ENCODE measurements at regions not wholly inside any gene's neighbourhood (a gene's known extent, or its start where the extent isn't known, plus 50 kb on each side); places are given as distances from the start of the nearest gene placed in this dataset.

DNA sequence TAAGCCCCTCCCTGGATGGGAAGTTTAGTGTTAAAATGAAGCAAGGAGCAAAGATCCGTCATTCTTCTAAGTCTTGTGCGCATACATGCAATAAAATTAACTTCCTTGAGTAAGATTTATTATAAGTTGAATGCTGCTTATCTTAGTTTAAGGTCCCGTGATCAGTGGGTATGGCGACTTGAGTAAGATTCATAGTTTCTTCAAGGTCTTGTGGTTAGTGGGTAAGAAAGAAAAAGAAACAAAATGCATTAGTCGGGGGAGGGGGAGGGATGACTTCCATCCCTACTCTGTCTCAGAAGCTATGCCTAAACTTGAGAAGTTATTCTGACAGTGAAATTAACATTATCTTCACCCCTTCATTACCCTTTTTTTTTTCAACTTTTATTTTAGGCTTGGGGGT lies 127.3 kb upstream of the MAGEB16 start:
- H3K27me3 ChIP-seq: no peaks in the 10 kb centered on the region
- no peak for DNase-seq (ENCODE audit: low spot score)
- TF ChIP-seq EZH2 (IDR thresholded peaks at IDR 0.05) (no peak), EZH2phosphoT487 (IDR thresholded peaks at IDR 0.05) (no peak), CTCF (IDR thresholded peaks at IDR 0.05) (no peak)
- peaks cover 4% of the 10 kb centered on the region for H3K9me3 ChIP-seq (ENCODE audit: low read depth)
- Mint-ChIP-seq H3K9me3 (peaks cover 7% of the 10 kb centered on the region), H3K36me3 (no peaks in the 10 kb centered on the region), H3K4me1 (no peaks in the 10 kb centered on the region), H3K4me3 (no peak overlapping the region), H3K27me3 (ENCODE audit: insufficient read depth, low read depth) (no peaks in the 10 kb centered on the region), H3K27ac (no peak overlapping the region)
- no peak overlapping the region for H3K9ac ChIP-seq
- no peaks in the 10 kb centered on the region for H3F3A ChIP-seq (ENCODE audit: low read depth)
- H3K4me2 ChIP-seq: no peak overlapping the region
- no peak overlapping the region for H2AFZ ChIP-seq (replicated peaks)
- H3K4me3 ChIP-seq: no peak overlapping the region
- H3K79me2 ChIP-seq (ENCODE audit: low read depth): no peaks in the 10 kb centered on the region
- H3K4me1 ChIP-seq: no peaks in the 10 kb centered on the region
- H4K20me1 ChIP-seq (ENCODE audit: low read depth): no peaks in the 10 kb centered on the region
- H3K36me3 ChIP-seq: no peaks in the 10 kb centered on the region
- H3K27ac ChIP-seq: no peak overlapping the region

GRCh38 chrX:35675151-35675550 lies 123.0 kb upstream of the MAGEB16 start:
- Histone ChIP-seq H3K4me3 (no peak overlapping the region), H3K79me2 (ENCODE audit: low read depth) (no peaks in the 10 kb centered on the region), H3F3A (ENCODE audit: low read depth) (no peaks in the 10 kb centered on the region), H3K36me3 (no peaks in the 10 kb centered on the region), H3K4me2 (no peak overlapping the region), H2AFZ (replicated peaks) (no peak overlapping the region), H3K27me3 (no peaks in the 10 kb centered on the region), H3K9me3 (ENCODE audit: low read depth) (no peaks in the 10 kb centered on the region), H3K27ac (no peak overlapping the region), H3K9ac (no peak overlapping the region), H3K4me1 (no peaks in the 10 kb centered on the region), H4K20me1 (ENCODE audit: low read depth) (no peaks in the 10 kb centered on the region)
- Mint-ChIP-seq H3K27ac (no peak overlapping the region), H3K9me3 (peaks cover 7% of the 10 kb centered on the region), H3K4me1 (no peaks in the 10 kb centered on the region), H3K27me3 (ENCODE audit: insufficient read depth, low read depth) (no peaks in the 10 kb centered on the region), H3K4me3 (no peak overlapping the region), H3K36me3 (no peaks in the 10 kb centered on the region)
- no peak for TF ChIP-seq EZH2 (IDR thresholded peaks at IDR 0.05)
- no peak for TF ChIP-seq CTCF (IDR thresholded peaks at IDR 0.05)
- TF ChIP-seq EZH2phosphoT487 (IDR thresholded peaks at IDR 0.05): no peak
- no peak for DNase-seq (ENCODE audit: low spot score)

GRCh38 chrX:35680940-35681346 lies 117.2 kb upstream of the MAGEB16 start:
- no peaks in the 10 kb centered on the region for H3K4me1 Mint-ChIP-seq
- Histone ChIP-seq H3K4me2 (no peak overlapping the region), H3K79me2 (ENCODE audit: low read depth) (no peaks in the 10 kb centered on the region), H3K4me1 (no peaks in the 10 kb centered on the region), H4K20me1 (ENCODE audit: low read depth) (no peaks in the 10 kb centered on the region), H3K27ac (no peak overlapping the region), H2AFZ (replicated peaks) (no peak overlapping the region), H3K9ac (no peak overlapping the region), H3F3A (ENCODE audit: low read depth) (no peaks in the 10 kb centered on the region), H3K27me3 (no peaks in the 10 kb centered on the region), H3K9me3 (ENCODE audit: low read depth) (no peaks in the 10 kb centered on the region), H3K36me3 (no peaks in the 10 kb centered on the region), H3K4me3 (no peak overlapping the region)
- no peaks in the 10 kb centered on the region for H3K36me3 Mint-ChIP-seq
- no peak overlapping the region for H3K27ac Mint-ChIP-seq
- H3K9me3 Mint-ChIP-seq: no peaks in the 10 kb centered on the region
- H3K27me3 Mint-ChIP-seq (ENCODE audit: insufficient read depth, low read depth): no peaks in the 10 kb centered on the region
- TF ChIP-seq EZH2phosphoT487 (IDR thresholded peaks at IDR 0.05) (no peak), EZH2 (IDR thresholded peaks at IDR 0.05) (no peak), CTCF (IDR thresholded peaks at IDR 0.05) (no peak)
- DNase-seq (ENCODE audit: low spot score): no peak
- no peak overlapping the region for H3K4me3 Mint-ChIP-seq

- H3K4me2 ChIP-seq: no peak overlapping the region
- no peak for DNase-seq (ENCODE audit: low spot score)
- H2AFZ ChIP-seq (replicated peaks): no peak overlapping the region
- Mint-ChIP-seq H3K36me3 (no peaks in the 10 kb centered on the region), H3K4me3 (no peak overlapping the region), H3K4me1 (no peaks in the 10 kb centered on the region), H3K27me3 (ENCODE audit: insufficient read depth, low read depth) (no peaks in the 10 kb centered on the region), H3K9me3 (no peaks in the 10 kb centered on the region), H3K27ac (no peak overlapping the region)
- no peak overlapping the region for H3K4me3 ChIP-seq
- no peak overlapping the region for H3K9ac ChIP-seq
- H3F3A ChIP-seq (ENCODE audit: low read depth): no peaks in the 10 kb centered on the region
- no peaks in the 10 kb centered on the region for H3K27me3 ChIP-seq
- no peaks in the 10 kb centered on the region for H3K36me3 ChIP-seq
- H3K27ac ChIP-seq: no peak overlapping the region
- no peaks in the 10 kb centered on the region for H3K9me3 ChIP-seq (ENCODE audit: low read depth)
- no peak for TF ChIP-seq CTCF (IDR thresholded peaks at IDR 0.05)
- no peak for TF ChIP-seq EZH2 (IDR thresholded peaks at IDR 0.05)
- TF ChIP-seq EZH2phosphoT487 (IDR thresholded peaks at IDR 0.05): no peak
- H3K4me1 ChIP-seq: no peaks in the 10 kb centered on the region
- no peaks in the 10 kb centered on the region for H4K20me1 ChIP-seq (ENCODE audit: low read depth)
- H3K79me2 ChIP-seq (ENCODE audit: low read depth): no peaks in the 10 kb centered on the region
Observed at GRCh38 chrX:35682476-35682875, 115.7 kb upstream of the MAGEB16 start.
